GM19397 (cell line): ENCODE measurements at regions not wholly inside any gene's neighbourhood (a gene's known extent, or its start where the extent isn't known, plus 50 kb on each side); places are given as distances from the start of the nearest gene placed in this dataset.

ENCODE experiments used
- ATAC-seq: cut with Tn5 transposase; IDR thresholded peaks from one replicate; pipeline ENCODE4 v1.9.1; 2021; ENCODE audit warnings: mild to moderate bottlenecking, moderate library complexity; ENCODE audit not compliant: unreplicated experiment

DNA sequence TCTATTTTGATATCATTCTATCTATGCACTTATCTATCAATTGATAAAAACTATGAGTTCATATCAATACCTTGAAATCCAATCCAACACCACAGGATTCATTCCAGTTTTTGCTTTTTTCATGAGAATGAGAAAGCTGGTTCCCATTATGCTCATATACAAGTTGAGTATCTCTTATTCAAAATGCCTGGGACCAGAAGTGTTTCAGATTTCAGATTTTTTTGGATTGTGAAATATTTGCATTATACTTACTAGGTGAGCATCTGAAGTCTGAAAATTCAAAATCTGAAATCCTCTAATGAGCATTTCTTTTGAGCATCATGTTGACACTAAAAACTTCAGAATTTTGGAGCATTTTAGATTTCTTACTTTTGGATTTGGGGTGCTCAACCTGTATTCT lies 67.8 kb upstream of the DCBLD2 start:
- no peak for ATAC-seq

- ATAC-seq: no peak
Observed at GRCh38 chr3:98968824-98969223, 67.3 kb upstream of the DCBLD2 start.

GRCh38 chr3:98968347-98968746 lies 66.9 kb upstream of the DCBLD2 start:
- no peak for ATAC-seq

DNA sequence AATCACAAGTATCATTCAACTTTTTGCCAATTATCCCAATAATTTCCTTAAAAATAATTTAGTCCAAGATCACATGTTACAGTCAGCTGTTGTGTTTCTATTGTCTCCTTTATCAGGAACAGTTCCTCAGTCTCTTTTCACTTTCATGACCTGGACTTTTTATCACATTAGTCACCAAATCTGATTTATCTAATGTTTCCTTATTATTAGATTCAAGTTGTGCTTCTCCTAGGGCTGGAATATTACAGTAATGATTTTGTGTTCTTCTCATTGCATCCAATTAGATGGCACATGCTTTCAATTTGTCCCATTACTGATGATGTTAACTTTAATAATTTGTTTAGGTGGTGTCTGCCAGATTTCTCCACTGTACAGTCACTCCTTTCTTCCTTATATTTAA lies 66.3 kb upstream of the DCBLD2 start:
- no peak for ATAC-seq

- no peak for ATAC-seq
Observed at GRCh38 chr3:98966862-98967546, 65.5 kb upstream of the DCBLD2 start.

DNA sequence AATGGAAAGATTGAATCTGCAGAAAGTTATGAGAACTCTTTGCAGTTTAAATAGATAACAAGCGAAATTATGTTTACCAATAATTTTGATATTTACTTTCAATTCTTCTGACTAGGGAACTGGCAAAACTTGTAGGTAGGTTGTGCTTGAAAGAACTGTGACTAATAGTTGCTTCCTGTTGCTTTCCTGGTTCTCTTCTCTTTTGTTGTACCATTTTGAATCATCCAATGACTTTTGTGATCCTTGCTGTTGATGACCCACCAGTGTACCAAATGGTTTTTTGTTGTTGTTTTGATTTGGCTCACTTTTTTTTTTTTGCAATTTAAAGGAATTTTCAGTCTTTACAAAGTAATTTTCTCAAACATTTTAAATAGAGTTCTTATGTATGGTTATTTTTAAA lies 64.9 kb upstream of the DCBLD2 start:
- ATAC-seq: no peak

DNA sequence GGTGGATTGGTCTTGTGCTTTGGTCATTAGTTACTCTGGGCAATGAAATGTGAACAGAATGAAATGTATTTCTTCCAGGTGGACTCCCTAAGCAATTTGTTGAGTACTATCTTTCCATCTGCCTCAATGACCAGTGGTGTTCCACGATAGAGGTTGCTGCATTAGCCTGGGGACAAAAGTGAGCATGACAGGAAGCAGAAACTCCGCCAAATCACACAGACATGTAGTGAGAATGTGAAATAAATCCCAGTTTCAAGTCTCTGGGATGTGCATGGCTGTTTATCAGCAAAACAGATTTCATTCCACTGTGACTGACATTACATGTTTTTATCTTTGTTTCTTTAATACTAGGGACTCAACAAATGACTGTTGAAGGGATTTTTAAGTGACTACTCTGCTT lies 63.3 kb upstream of the DCBLD2 start:
- ATAC-seq: no peak

GRCh38 chr3:98963546-98963945 lies 62.1 kb upstream of the DCBLD2 start:
- ATAC-seq: no peak

DNA sequence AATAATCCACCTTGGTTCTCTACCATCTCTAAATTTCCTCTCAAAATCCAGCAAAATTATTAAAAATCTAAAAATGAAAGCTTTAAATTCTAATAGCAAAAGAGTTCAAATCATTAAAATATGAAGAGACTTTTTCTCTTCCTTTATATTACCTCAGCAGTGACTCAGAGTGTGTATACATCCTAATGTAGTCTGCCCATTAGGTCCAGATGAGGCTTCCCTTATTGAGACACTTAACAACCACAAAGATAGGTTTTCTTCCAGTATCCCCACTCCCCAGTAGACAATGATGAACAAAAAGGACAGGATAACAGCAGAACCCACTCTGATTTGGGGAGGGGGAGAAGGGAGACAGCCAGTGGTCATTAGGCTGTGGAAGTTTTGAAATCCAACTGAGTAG lies 61.5 kb upstream of the DCBLD2 start:
- ATAC-seq: no peak

DNA sequence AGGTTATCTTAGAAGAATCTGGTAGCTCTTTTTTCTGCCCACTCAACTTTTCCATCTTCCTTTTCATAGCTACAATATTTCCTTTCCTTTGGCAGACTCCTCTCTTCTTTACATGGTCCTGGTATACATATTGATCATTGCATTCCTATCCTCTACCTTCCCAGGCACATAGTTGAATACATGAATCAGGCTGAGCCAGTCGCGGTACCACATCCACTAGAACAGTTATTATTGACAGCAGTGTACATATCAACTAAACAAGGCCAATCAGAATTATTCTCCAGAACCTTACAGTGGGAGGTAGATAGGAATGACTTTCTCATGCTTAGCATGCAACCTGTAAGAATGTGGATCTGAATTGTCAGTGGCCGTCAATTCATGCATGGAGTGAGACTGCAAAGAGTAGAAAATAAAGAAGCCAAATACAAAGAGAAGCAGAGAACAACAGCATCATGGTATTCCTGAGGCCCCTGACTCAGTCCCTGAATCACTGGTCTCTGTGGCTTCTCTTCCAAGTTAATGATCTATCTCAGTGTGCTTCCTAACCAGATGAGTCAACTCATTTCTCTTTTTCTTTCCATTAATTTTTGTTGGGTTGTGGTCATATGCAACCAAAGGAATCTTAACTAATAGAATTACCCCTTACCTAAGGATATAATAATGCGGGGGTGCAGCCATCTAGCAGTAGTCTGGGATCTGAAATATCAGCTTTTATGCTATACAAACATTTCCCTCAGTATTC lies 60.9 kb upstream of the DCBLD2 start:
- no peak for ATAC-seq

DNA sequence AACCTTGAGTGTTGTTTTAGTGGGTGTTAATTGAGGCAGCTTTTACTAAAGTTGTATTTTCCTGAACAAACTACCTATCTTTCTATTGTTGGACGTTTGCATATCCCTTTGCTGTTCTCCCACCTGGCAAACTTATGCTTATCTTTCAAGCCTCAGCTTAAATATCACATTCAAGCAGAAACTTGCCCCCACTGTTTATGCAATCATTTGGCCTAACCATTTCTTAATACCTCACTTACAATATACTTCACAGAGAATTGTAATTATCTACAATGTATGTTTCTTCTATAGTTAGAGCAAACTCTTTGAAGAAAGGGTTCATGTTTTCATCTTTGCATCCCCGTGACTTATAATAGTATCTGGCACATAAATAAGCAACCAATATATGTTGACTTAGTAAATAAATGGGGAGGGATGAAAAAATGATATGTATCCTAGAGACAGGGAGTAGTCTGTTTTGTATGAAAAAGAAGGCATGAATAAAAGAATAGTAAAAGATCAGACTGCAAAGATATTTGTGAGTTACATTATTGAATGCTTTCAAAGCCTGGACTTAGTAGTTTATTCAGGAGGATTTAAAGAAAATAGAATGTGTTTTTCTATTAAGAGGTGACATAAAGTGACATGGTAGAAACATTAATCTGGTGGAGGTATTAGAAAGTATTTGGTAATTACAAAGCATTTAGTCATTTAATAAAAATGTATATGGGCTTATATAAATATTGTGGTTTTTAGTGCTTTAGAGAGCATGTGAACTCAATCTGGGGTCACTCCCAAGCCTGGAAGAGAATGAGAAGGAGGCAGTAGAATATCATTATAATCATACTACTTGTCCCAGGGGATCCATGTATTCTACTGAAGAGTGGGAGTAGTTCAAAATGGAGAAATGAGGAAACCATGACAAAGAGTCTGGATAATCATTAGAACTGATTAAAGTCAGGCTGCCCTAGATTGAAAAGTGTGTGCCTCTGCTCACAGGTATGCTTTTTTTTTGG lies 60.0 kb upstream of the DCBLD2 start:
- no peak for ATAC-seq

GRCh38 chr3:98957681-98958080 lies 56.2 kb upstream of the DCBLD2 start:
- ATAC-seq: no peak

DNA sequence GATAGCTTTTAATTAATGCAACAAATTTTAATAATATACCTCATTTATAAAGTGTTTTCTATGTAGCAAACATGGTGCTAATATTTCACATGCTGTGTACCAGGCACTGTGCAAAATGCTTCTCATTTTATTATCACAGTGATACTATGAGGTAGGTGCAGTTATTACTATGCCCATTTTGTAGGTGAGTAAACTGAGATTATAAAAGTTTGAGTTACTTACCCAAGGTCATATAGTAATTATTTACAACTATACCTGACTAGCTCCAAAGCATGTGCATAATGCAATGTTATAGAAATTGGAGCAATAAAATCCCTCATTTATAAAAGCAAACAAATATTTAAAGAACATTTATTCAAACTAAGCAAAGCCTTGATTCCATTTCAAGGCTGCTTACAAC lies 54.5 kb upstream of the DCBLD2 start:
- no peak for ATAC-seq

DNA sequence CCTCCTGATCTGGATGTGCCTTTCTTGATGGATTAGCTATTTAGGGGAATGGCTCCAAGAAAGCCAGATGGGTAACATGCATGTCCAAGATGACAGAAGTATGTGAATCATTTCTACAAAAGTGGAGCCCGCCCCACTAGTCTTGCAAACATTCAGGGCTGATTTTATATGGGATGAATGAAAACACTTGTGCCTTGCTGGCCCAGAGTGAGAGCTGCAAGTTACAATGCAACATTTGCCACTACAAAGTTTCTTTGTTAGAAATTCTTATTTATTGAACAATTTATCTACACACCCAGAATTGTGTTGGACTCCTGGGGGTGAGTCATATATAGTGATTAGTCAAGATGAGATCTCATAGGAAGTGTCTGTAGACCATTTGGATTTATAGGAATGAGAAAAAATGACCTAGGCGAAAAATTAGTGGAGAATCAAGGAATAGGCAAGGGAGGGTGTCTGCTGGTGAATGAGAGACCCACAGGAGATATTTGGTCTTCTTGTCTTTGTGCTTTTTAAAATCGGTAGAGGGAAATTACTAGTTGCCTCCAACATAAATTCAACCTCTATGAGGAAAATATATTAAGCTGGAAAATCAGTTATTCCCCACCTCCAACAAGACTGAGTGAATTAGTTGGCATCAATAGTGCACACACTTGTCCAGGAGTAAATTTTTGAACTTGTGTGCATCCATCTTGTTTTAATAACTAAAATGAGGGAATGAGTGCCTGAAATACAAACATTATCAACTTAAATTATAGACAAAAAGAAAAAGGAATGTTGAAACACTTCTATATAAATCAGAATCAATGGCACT lies 53.5 kb upstream of the DCBLD2 start:
- ATAC-seq: no peak

DNA sequence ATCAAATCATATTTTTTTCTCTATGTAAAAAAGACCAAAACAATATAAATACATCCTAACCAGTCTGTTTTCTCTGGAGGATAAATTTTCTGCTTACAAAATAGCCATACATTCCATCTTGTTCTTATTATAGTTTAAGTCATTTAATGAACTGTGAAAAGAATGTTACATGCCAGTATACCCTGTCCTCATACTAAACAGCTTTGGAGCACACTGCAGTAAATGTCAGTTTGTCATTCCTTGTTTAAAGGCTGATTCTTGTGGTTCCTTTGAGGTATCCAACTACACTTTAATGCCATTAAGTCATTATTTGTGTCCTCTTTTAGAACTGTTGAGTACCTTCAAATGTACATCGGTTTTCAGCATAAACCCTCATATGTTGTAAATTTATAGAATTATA lies 52.7 kb upstream of the DCBLD2 start:
- no peak for ATAC-seq

GRCh38 chr3:98952404-98952803 lies 50.9 kb upstream of the DCBLD2 start:
- no peak for ATAC-seq
